ENCODE measurements at regions not wholly inside any gene's neighbourhood (a gene's known extent, or its start where the extent isn't known, plus 50 kb on each side); places are given as distances from the start of the nearest gene placed in this dataset.

- no TSS peak for BruUV-seq (replicated peaks)
- H2AFZ ChIP-seq: no peak overlapping the region
- intact Hi-C loops (cut with micrococcal nuclease; ENCODE audit: unreplicated experiment): loop anchor here (5.0 kb wide), 3 partner anchors 273 to 948 kb away; no protein-coding TSS in a partner anchor
- CTCF ChIA-PET: interaction anchor here (2.1 kb wide), 1 partner anchor 663 kb away, joined by 6 read pairs; no protein-coding TSS in a partner anchor
- no peak overlapping the region for H3K27ac ChIP-seq
- H3K4me2 ChIP-seq: no peak overlapping the region
- no peak for TF ChIP-seq CTCF (conservative IDR thresholded peaks at IDR 0.05)
- no peak for TF ChIP-seq EZH2 (IDR thresholded peaks at IDR 0.05; ENCODE audit: low read depth)
- H4K20me1 ChIP-seq (ENCODE audit: insufficient read depth): no peaks in the 10 kb centered on the region
- DNase-seq: no peak
- peaks cover 15% of the 10 kb centered on the region; the same call in 1 of the 2 replicates for H3K9me3 ChIP-seq (ENCODE audit: insufficient read depth, low read depth)
- H3K27me3 ChIP-seq (ENCODE audit: insufficient read depth, low read depth): no peaks in the 10 kb centered on the region
- no peaks in the 10 kb centered on the region for H3K36me3 ChIP-seq (ENCODE audit: low read depth)
- H3F3A ChIP-seq (ENCODE audit: insufficient read depth, low read depth): no peaks in the 10 kb centered on the region
- H3K79me2 ChIP-seq (ENCODE audit: low read depth): no peaks in the 10 kb centered on the region
- POLR2A ChIA-PET (ENCODE audit: unreplicated experiment): no interaction called here
- no peak overlapping the region for H3K4me3 ChIP-seq
- no peaks in the 10 kb centered on the region for H3K4me1 ChIP-seq (replicated peaks; ENCODE audit: insufficient read depth)
- no peaks in the 10 kb centered on the region for H3K9me2 ChIP-seq (ENCODE audit: insufficient read depth)
Measured at GRCh38 chr7:17645500-17645899, 294.8 kb downstream of the SNX13 start.

- Histone ChIP-seq H3K27me3 (ENCODE audit: insufficient read depth, low read depth) (no peaks in the 10 kb centered on the region), H3K4me2 (no peak overlapping the region), H2AFZ (no peak overlapping the region), H3F3A (ENCODE audit: insufficient read depth, low read depth) (no peaks in the 10 kb centered on the region), H3K27ac (no peak overlapping the region), H3K9me2 (ENCODE audit: insufficient read depth) (no peaks in the 10 kb centered on the region), H3K79me2 (ENCODE audit: low read depth) (no peaks in the 10 kb centered on the region), H3K36me3 (ENCODE audit: low read depth) (no peaks in the 10 kb centered on the region), H3K9me3 (ENCODE audit: insufficient read depth, low read depth) (peaks cover 15% of the 10 kb centered on the region; the same call in 1 of the 2 replicates), H3K4me3 (no peak overlapping the region), H3K4me1 (replicated peaks; ENCODE audit: insufficient read depth) (no peaks in the 10 kb centered on the region), H4K20me1 (ENCODE audit: insufficient read depth) (no peaks in the 10 kb centered on the region)
- ChIA-PET POLR2A (ENCODE audit: unreplicated experiment) (interaction anchor here (0.6 kb wide), 2 partner anchors 22 to 26 kb away, joined by 7 to 15 read pairs; no protein-coding TSS in a partner anchor), CTCF (interaction anchor here (0.6 to 2.1 kb wide), 4 partner anchors 24 to 664 kb away, joined by 3 to 11 read pairs (median 4); no protein-coding TSS in a partner anchor)
- TF ChIP-seq EZH2 (IDR thresholded peaks at IDR 0.05; ENCODE audit: low read depth) (no peak), CTCF (conservative IDR thresholded peaks at IDR 0.05) (peak; percentile 71)
- intact Hi-C loops (cut with micrococcal nuclease; ENCODE audit: unreplicated experiment): loop anchor here (1.0 to 5.0 kb wide), 5 partner anchors 274 to 949 kb away; no protein-coding TSS in a partner anchor
- BruUV-seq (replicated peaks): no TSS peak
- peak; percentile 4 to 43 for DNase-seq
Measured at GRCh38 chr7:17646253-17646956, 293.9 kb downstream of the SNX13 start.

- Histone ChIP-seq H2AFZ (no peak overlapping the region), H3K9me2 (ENCODE audit: insufficient read depth) (0 out of 2 replicates have a peak, but pooled peaks cover 3% of the 10 kb centered on the region), H3F3A (ENCODE audit: insufficient read depth, low read depth) (no peaks in the 10 kb centered on the region), H3K4me2 (no peak overlapping the region), H3K27me3 (ENCODE audit: insufficient read depth, low read depth) (no peaks in the 10 kb centered on the region), H3K4me3 (no peak overlapping the region), H3K9me3 (ENCODE audit: insufficient read depth, low read depth) (no peaks in the 10 kb centered on the region), H3K36me3 (ENCODE audit: low read depth) (no peaks in the 10 kb centered on the region), H4K20me1 (ENCODE audit: insufficient read depth) (no peaks in the 10 kb centered on the region), H3K27ac (no peak overlapping the region), H3K79me2 (ENCODE audit: low read depth) (no peaks in the 10 kb centered on the region), H3K4me1 (replicated peaks; ENCODE audit: insufficient read depth) (peaks cover 4% of the 10 kb centered on the region; the same call in 1 of the 2 replicates)
- intact Hi-C loops (cut with micrococcal nuclease; ENCODE audit: unreplicated experiment): no loop called here
- ChIA-PET POLR2A (ENCODE audit: unreplicated experiment) (no interaction called here), CTCF (no interaction called here)
- no TSS peak for BruUV-seq (replicated peaks)
- TF ChIP-seq CTCF (conservative IDR thresholded peaks at IDR 0.05) (no peak), EZH2 (IDR thresholded peaks at IDR 0.05; ENCODE audit: low read depth) (no peak)
- no peak for DNase-seq
Measured at GRCh38 chr7:17651341-17651740, 289.0 kb downstream of the SNX13 start.

Data from PC-9 (cell line).